Natural killer cell (primary cell): ENCODE measurements at regions not wholly inside any gene's neighbourhood (a gene's known extent, or its start where the extent isn't known, plus 50 kb on each side); places are given as distances from the start of the nearest gene placed in this dataset.

Experiments used
- ATAC-seq, 3 donors: fragments of 150-1000 bp in 2 of 3; fragments of 200-7000 bp in 1 of 3; cut with Tn5 transposase; 1 replicate in 1 of 3; 2 replicates in 2 of 3; pipeline ENCODE4 v1.10.0; 2021; ENCODE audit warnings: mild to moderate bottlenecking in 2 of 3, moderate library complexity in 2 of 3
- DNase-seq, 2 donors: peaks; one replicate each; pipeline versions ENCODE4 v3.0.0 to v3.0.0-alpha.2; 2013 to 2021; ENCODE audit warnings: mixed read lengths in 1 of 2
- H3K27ac ChIP-seq: one replicate; pipeline ENCODE4 v1.5.1; 2013; ENCODE audit warnings: mild to moderate bottlenecking, low read length
- H3K27me3 ChIP-seq: one replicate; pipeline ENCODE4 v1.6.1; 2013; ENCODE audit warnings: low read length; ENCODE audit not compliant: control insufficient read depth, insufficient read depth
- H3K36me3 ChIP-seq: one replicate; pipeline ENCODE4 v1.6.1; 2013; ENCODE audit warnings: low read length; ENCODE audit not compliant: control insufficient read depth, insufficient read depth
- H3K4me1 ChIP-seq: one replicate; pipeline ENCODE4 v1.6.1; 2013; ENCODE audit warnings: low read length; ENCODE audit not compliant: control insufficient read depth, insufficient read depth
- H3K4me3 ChIP-seq: one replicate; pipeline ENCODE4 v1.5.1; 2013; ENCODE audit warnings: low read length
- H3K9me3 ChIP-seq: one replicate; pipeline ENCODE4 v1.6.1; 2013; ENCODE audit warnings: low read length; ENCODE audit not compliant: control insufficient read depth, insufficient read depth
- H3K27ac Mint-ChIP-seq, 2 donors: one replicate each; pipeline ENCODE4 v1.8.0; 2022; ENCODE audit warnings: mild to moderate bottlenecking in 2 of 2, mixed read lengths in 2 of 2, moderate library complexity in 1 of 2
- H3K27me3 Mint-ChIP-seq, 2 donors: one replicate each; pipeline ENCODE4 v1.8.0; 2022; ENCODE audit warnings: low read depth in 2 of 2, mixed read lengths in 2 of 2
- H3K36me3 Mint-ChIP-seq: one replicate; pipeline ENCODE4 v1.8.0; 2022; ENCODE audit warnings: mixed read lengths
- H3K4me1 Mint-ChIP-seq, 2 donors: one replicate each; pipeline ENCODE4 v1.8.0; 2022; ENCODE audit warnings: mixed read lengths in 2 of 2
- H3K4me3 Mint-ChIP-seq: one replicate; pipeline ENCODE4 v1.8.0; 2022; ENCODE audit warnings: mild to moderate bottlenecking, moderate library complexity, mixed read lengths
- H3K9me3 Mint-ChIP-seq, 2 donors: one replicate each; pipeline ENCODE4 v1.8.0; 2022; ENCODE audit warnings: mixed read lengths in 2 of 2
- WGBS: methylation state at CpG from one replicate; pipeline ENCODE4 v1.1.7; 2013; ENCODE audit warnings: missing lambda C conversion rate; ENCODE audit not compliant: insufficient coverage; 5-methylcytosine and 5-hydroxymethylcytosine counted together
- intact Hi-C: fragments of 100-400 bp; cut with micrococcal nuclease; formaldehyde crosslinking; loops from one replicate; pipeline ENCODE4 v1.14.2; 2022
- TF ChIP-seq, protein P1 (sequence below): fragments of 200-600 bp; IDR thresholded peaks from one replicate; pipeline ENCODE4 v1.8.0; 2022; ENCODE audit warnings: antibody characterized with exemption

DNA sequence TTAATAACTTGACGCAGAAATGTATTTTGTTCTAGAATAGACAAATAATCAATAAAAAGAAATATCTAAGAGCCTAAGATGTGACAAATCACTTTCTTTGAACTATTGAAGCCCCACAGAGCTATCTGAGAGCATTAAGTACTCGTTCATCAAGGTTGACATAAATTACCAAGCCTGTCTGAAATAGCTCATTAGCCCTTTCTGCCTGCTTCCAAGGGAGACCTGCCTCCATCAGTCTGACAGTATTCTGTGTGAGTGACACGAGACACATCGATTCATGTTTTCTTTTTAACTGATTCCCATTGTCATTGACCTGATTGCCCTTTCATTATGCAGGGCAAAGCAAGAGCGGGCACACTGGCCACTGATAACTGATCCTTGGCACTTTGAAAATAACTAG lies 347.5 kb downstream of the KCNA4 start:
- Histone ChIP-seq H3K9me3 (no peaks in the 10 kb centered on the region), H3K4me1 (no peaks in the 10 kb centered on the region), H3K36me3 (no peaks in the 10 kb centered on the region), H3K27me3 (no peaks in the 10 kb centered on the region), H3K27ac (no peak overlapping the region), H3K4me3 (no peak overlapping the region)
- ATAC-seq (no peak), DNase-seq (no peak)
- TF ChIP-seq, protein P1, sequence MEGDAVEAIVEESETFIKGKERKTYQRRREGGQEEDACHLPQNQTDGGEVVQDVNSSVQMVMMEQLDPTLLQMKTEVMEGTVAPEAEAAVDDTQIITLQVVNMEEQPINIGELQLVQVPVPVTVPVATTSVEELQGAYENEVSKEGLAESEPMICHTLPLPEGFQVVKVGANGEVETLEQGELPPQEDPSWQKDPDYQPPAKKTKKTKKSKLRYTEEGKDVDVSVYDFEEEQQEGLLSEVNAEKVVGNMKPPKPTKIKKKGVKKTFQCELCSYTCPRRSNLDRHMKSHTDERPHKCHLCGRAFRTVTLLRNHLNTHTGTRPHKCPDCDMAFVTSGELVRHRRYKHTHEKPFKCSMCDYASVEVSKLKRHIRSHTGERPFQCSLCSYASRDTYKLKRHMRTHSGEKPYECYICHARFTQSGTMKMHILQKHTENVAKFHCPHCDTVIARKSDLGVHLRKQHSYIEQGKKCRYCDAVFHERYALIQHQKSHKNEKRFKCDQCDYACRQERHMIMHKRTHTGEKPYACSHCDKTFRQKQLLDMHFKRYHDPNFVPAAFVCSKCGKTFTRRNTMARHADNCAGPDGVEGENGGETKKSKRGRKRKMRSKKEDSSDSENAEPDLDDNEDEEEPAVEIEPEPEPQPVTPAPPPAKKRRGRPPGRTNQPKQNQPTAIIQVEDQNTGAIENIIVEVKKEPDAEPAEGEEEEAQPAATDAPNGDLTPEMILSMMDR = no peak
- no peak overlapping the region for H3K27ac Mint-ChIP-seq
- peaks cover 15 to 23% of the 10 kb centered on the region in 2 donors for H3K9me3 Mint-ChIP-seq
- H3K36me3 Mint-ChIP-seq = peaks cover 8% of the 10 kb centered on the region
- H3K4me3 Mint-ChIP-seq = no peak overlapping the region
- intact Hi-C loops = no loop called here
- no peaks in the 10 kb centered on the region for H3K4me1 Mint-ChIP-seq
- WGBS = 81% methylated on average over 5 of the region's 5 CpGs
- no peaks in the 10 kb centered on the region for H3K27me3 Mint-ChIP-seq

- Mint-ChIP-seq H3K9me3 (peaks cover 4 to 8% of the 10 kb centered on the region in 2 donors), H3K27ac (no peak overlapping the region), H3K27me3 (no peaks in the 10 kb centered on the region), H3K36me3 (peaks cover 4% of the 10 kb centered on the region), H3K4me3 (no peak overlapping the region), H3K4me1 (no peaks in the 10 kb centered on the region)
- H3K4me1 ChIP-seq = no peaks in the 10 kb centered on the region
- no peaks in the 10 kb centered on the region for H3K36me3 ChIP-seq
- peaks cover 4% of the 10 kb centered on the region for H3K9me3 ChIP-seq
- 93% methylated on average over 2 of the region's 2 CpGs for WGBS
- no peak for ATAC-seq
- no peaks in the 10 kb centered on the region for H3K27me3 ChIP-seq
- TF ChIP-seq, protein P1 = no peak
- DNase-seq = no peak
- H3K27ac ChIP-seq = no peak overlapping the region
- intact Hi-C loops = no loop called here
- H3K4me3 ChIP-seq = no peak overlapping the region
These were observed 359.1 kb downstream of the KCNA4 start for GRCh38 chr11:29657709-29658108.

DNA sequence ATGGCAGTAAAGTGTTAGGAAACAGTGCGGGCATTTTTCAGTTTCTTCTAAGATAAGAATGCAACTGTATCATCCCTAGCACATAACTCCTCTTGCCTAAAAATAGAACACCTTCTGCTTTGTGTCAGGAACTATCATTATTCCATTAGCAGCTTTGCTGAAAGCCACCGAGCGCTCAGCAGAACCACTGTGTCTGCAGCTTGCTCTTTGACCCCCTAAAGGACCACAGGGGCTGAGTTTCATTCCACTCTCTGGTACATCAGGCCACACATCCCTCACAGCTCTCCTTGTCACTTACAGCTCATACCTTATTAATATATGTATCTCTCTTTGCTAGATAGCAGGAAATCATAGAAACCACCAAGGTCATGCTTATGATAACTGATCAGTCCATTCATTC lies 360.2 kb downstream of the KCNA4 start:
- H3K27me3 Mint-ChIP-seq = no peaks in the 10 kb centered on the region
- ATAC-seq = no peak
- TF ChIP-seq, protein P1 = no peak
- no peak for DNase-seq
- 86% methylated on average over 3 of the region's 3 CpGs for WGBS
- intact Hi-C loops = no loop called here
- no peak overlapping the region for H3K4me3 ChIP-seq
- no peaks in the 10 kb centered on the region for H3K4me1 ChIP-seq
- H3K9me3 ChIP-seq = peaks cover 4% of the 10 kb centered on the region
- no peak overlapping the region for H3K27ac Mint-ChIP-seq
- no peaks in the 10 kb centered on the region for H3K36me3 ChIP-seq
- no peaks in the 10 kb centered on the region for H3K36me3 Mint-ChIP-seq
- H3K9me3 Mint-ChIP-seq = peaks cover 4 to 9% of the 10 kb centered on the region in 2 donors
- H3K4me3 Mint-ChIP-seq = no peak overlapping the region
- no peak overlapping the region for H3K27ac ChIP-seq
- H3K27me3 ChIP-seq = no peaks in the 10 kb centered on the region
- no peaks in the 10 kb centered on the region for H3K4me1 Mint-ChIP-seq

DNA sequence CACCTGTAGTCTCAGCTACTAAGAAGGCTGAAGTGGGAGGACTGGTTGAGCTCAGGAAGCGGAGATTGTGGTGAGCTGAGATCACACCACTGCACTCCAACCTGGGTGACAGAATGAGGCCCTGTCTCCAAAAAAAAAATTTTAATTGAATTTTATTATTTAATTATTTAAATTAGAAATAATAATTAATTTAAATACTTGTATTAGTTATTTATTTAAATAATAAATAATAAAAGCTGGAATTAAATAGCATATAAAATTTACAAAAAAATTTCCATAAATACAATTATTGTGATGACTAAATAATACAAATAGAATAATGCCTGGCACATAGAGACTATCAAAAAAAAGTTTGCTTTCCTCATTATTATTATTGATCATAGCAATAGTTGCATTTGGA lies 371.5 kb downstream of the KCNA4 start:
- no CpG with 5 or more reads among the region's 1 CpG for WGBS
- Mint-ChIP-seq H3K27me3 (no peaks in the 10 kb centered on the region), H3K9me3 (peaks cover 6 to 12% of the 10 kb centered on the region in 2 donors), H3K4me1 (no peaks in the 10 kb centered on the region), H3K4me3 (no peak overlapping the region), H3K36me3 (no peaks in the 10 kb centered on the region), H3K27ac (no peak overlapping the region)
- ATAC-seq (no peak), DNase-seq (no peak)
- no peaks in the 10 kb centered on the region for H3K9me3 ChIP-seq
- no peaks in the 10 kb centered on the region for H3K27me3 ChIP-seq
- no peaks in the 10 kb centered on the region for H3K4me1 ChIP-seq
- intact Hi-C loops = no loop called here
- no peak overlapping the region for H3K4me3 ChIP-seq
- no peaks in the 10 kb centered on the region for H3K36me3 ChIP-seq
- TF ChIP-seq, protein P1 = no peak
- H3K27ac ChIP-seq = no peak overlapping the region
